ENCODE measurements at regions not wholly inside any gene's neighbourhood (a gene's known extent, or its start where the extent isn't known, plus 50 kb on each side); places are given as distances from the start of the nearest gene placed in this dataset.
A peak's percentile ranks its signal among the peaks of the same experiment; 100 is the strongest.
"Not testable (repeated sequence)": the region's sequence is repeated elsewhere in the genome, so short reads cannot be mapped to it uniquely, and the experiment has no call there.

- Mint-ChIP-seq H3K36me3 (ENCODE audit: low read depth) (peaks cover 1% of the 10 kb centered on the region), H3K9me3 (peaks cover 7% of the 10 kb centered on the region), H3K4me3 (no peak overlapping the region), H3K27me3 (ENCODE audit: low read depth) (no peaks in the 10 kb centered on the region), H3K27ac (no peak overlapping the region), H3K4me1 (ENCODE audit: low read depth) (no peaks in the 10 kb centered on the region)
- CTCF ChIA-PET = interaction anchor here (1.1 kb wide), 1 partner anchor 10 kb away, joined by 3 read pairs; no protein-coding TSS in a partner anchor
- intact Hi-C loops (cut with micrococcal nuclease) = no loop called here
- no peak for DNase-seq
These were observed 51.9 kb upstream of the TBL1XR1 start for GRCh38 chr3:177249203-177249602.

- H3K27ac Mint-ChIP-seq = no peak overlapping the region
- no peaks in the 10 kb centered on the region for H3K27me3 Mint-ChIP-seq (ENCODE audit: low read depth)
- H3K9me3 Mint-ChIP-seq = peaks cover 7% of the 10 kb centered on the region
- CTCF ChIA-PET = interaction anchor here (0.5 to 1.1 kb wide), 3 partner anchors 10 to 199 kb away, joined by 3 read pairs; no protein-coding TSS in a partner anchor
- no peak for DNase-seq
- intact Hi-C loops (cut with micrococcal nuclease) = no loop called here
- peaks cover 1% of the 10 kb centered on the region for H3K36me3 Mint-ChIP-seq (ENCODE audit: low read depth)
- H3K4me1 Mint-ChIP-seq (ENCODE audit: low read depth) = no peaks in the 10 kb centered on the region
- no peak overlapping the region for H3K4me3 Mint-ChIP-seq
These were observed 52.9 kb upstream of the TBL1XR1 start for GRCh38 chr3:177250151-177250550.

DNA sequence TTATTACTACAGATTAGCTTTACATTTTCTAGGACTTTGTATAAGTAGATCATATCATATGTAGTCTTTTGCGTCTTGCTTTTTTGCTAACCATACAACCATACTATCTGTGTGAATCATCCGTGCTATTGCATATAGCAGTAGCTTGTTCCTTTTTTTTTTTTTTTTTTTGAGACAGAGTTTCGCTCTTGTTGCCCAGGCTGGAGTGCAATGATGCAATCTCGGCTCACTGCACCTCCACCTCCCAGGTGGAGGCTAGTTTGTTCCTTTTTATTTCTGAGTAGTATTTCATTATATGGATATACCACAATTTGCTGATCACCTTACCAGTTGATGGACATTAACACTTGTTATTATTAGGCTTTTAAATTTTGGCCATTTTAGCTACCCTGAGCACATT, 54.5 kb upstream of the TBL1XR1 start:
- DNase-seq = no peak
- no peak overlapping the region for H3K4me3 Mint-ChIP-seq
- no peak overlapping the region for H3K27ac Mint-ChIP-seq
- no peaks in the 10 kb centered on the region for H3K4me1 Mint-ChIP-seq (ENCODE audit: low read depth)
- H3K36me3 Mint-ChIP-seq (ENCODE audit: low read depth) = peaks cover 1% of the 10 kb centered on the region
- intact Hi-C loops (cut with micrococcal nuclease) = no loop called here
- CTCF ChIA-PET = interaction anchor here (1.1 kb wide), 1 partner anchor 8 kb away, joined by 3 read pairs; no protein-coding TSS in a partner anchor
- H3K9me3 Mint-ChIP-seq = peaks cover 7% of the 10 kb centered on the region
- H3K27me3 Mint-ChIP-seq (ENCODE audit: low read depth) = no peaks in the 10 kb centered on the region

DNA sequence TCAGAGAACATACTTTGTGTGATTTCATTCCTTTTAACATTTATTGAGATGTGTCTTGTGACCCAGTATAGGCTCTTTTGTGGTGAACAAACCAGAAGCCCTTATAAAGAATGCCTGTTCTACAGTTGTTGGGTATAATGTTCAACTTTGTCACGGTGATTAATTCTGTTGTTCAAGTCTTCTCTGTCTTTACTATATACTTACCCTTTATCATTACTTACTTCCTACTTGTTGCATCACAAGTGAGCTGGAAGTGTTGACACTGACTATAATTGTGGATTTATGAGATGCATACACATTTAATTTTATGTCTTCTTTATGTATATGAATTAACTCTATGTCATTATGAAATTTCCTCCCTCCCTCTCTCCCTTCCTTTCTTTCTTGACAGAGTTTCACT, 59.7 kb upstream of the TBL1XR1 start:
- no peak overlapping the region for H3K4me3 Mint-ChIP-seq

GRCh38 chr3:177257625-177258024, 60.3 kb upstream of the TBL1XR1 start:
- no peaks in the 10 kb centered on the region for H3K27me3 Mint-ChIP-seq (ENCODE audit: low read depth)
- H3K4me1 Mint-ChIP-seq (ENCODE audit: low read depth) = no peaks in the 10 kb centered on the region
- no peak for DNase-seq
- no peak overlapping the region for H3K27ac Mint-ChIP-seq
- no peaks in the 10 kb centered on the region for H3K36me3 Mint-ChIP-seq (ENCODE audit: low read depth)
- no peaks in the 10 kb centered on the region for H3K9me3 Mint-ChIP-seq
- no peak overlapping the region for H3K4me3 Mint-ChIP-seq
- intact Hi-C loops (cut with micrococcal nuclease) = no loop called here
- CTCF ChIA-PET = no interaction called here

More for the DNA sequence above, 59.7 kb upstream of the TBL1XR1 start:
- Mint-ChIP-seq H3K27ac (no peak overlapping the region), H3K4me1 (ENCODE audit: low read depth) (no peaks in the 10 kb centered on the region), H3K36me3 (ENCODE audit: low read depth) (no peaks in the 10 kb centered on the region), H3K27me3 (ENCODE audit: low read depth) (no peaks in the 10 kb centered on the region), H3K9me3 (no peaks in the 10 kb centered on the region)
- intact Hi-C loops (cut with micrococcal nuclease) = no loop called here
- CTCF ChIA-PET = no interaction called here
- DNase-seq = no peak

DNA sequence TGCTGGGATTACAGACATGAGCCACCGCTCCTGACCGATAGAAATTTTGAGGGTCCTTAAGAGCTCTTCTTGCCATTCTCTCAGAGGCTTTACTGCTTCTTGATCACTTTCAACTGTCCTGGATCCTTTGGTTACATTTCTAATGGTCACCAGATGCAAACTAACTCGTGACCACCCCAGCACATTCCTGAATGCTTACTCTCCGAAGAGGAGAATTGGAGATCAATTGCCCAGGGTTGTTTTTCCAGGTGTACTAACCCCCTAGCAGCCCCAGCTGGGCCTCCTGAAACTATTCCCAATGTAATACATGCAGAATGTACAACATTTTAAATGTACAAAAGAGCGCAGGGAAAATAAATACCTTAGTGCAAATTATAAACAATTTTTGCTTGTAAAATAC, 65.1 kb upstream of the TBL1XR1 start:
- no peaks in the 10 kb centered on the region for H3K27me3 Mint-ChIP-seq (ENCODE audit: low read depth)
- no peak for DNase-seq
- CTCF ChIA-PET = no interaction called here
- no peak overlapping the region for H3K4me3 Mint-ChIP-seq
- no peaks in the 10 kb centered on the region for H3K9me3 Mint-ChIP-seq
- no peak overlapping the region for H3K27ac Mint-ChIP-seq
- H3K36me3 Mint-ChIP-seq (ENCODE audit: low read depth) = no peaks in the 10 kb centered on the region
- H3K4me1 Mint-ChIP-seq (ENCODE audit: low read depth) = peaks cover 5% of the 10 kb centered on the region
- intact Hi-C loops (cut with micrococcal nuclease) = no loop called here

DNA sequence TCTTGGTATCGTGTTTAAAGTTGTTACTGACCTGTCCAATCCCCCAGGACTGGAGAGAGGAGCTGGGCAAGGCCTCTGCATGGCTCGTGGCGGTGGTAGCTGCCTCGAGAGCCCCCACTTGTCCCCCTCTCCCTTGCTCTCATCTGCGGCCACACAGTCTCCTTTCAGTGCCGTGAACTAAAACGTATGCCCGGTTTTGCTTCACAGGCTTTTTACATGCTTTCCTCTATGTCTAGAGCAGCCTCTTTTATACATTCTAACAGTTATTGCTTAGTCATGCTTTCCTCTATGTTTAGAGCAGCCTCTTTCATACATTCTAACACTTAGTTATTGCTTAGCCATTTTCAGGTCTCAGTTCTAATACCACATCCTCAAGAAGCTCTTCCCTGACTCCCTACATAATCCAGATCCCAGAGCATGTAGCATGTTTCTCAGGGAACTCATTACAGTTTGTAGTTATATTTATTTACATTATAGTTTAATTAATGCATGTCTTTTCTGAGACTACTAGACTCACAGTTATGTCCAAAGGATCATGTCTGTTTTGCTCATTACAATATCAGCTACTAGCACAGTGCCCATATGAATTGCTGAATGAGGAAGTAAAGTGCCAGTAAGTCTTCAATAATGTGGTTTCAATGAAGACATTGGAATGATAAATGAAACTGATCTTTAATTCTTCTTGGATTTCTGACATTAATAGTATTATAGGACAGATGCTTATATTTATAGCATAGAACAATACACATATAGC, 66.5 kb upstream of the TBL1XR1 start:
- CTCF ChIA-PET = interaction anchor here (1.0 kb wide), 1 partner anchor 26 kb away, joined by 3 read pairs; no protein-coding TSS in a partner anchor
- no peak for DNase-seq
- H3K4me3 Mint-ChIP-seq = no peak overlapping the region
- intact Hi-C loops (cut with micrococcal nuclease) = no loop called here
- H3K27me3 Mint-ChIP-seq (ENCODE audit: low read depth) = no peaks in the 10 kb centered on the region
- no peak overlapping the region for H3K27ac Mint-ChIP-seq
- H3K36me3 Mint-ChIP-seq (ENCODE audit: low read depth) = no peaks in the 10 kb centered on the region
- peaks cover 5% of the 10 kb centered on the region for H3K4me1 Mint-ChIP-seq (ENCODE audit: low read depth)
- H3K9me3 Mint-ChIP-seq = no peaks in the 10 kb centered on the region

GRCh38 chr3:177271811-177272501, 74.7 kb upstream of the TBL1XR1 start:
- H3K9me3 Mint-ChIP-seq; intact Hi-C loops (cut with micrococcal nuclease); CTCF ChIA-PET; H3K4me3 Mint-ChIP-seq; H3K36me3 Mint-ChIP-seq (ENCODE audit: low read depth); H3K27ac Mint-ChIP-seq; DNase-seq; H3K4me1 Mint-ChIP-seq (ENCODE audit: low read depth); H3K27me3 Mint-ChIP-seq (ENCODE audit: low read depth): not testable (repeated sequence)

- no peak for DNase-seq
- H3K9me3 Mint-ChIP-seq = peaks cover 7% of the 10 kb centered on the region
- H3K36me3 Mint-ChIP-seq (ENCODE audit: low read depth) = peaks cover 2% of the 10 kb centered on the region
- intact Hi-C loops (cut with micrococcal nuclease) = no loop called here
- peaks cover 17% of the 10 kb centered on the region for H3K4me1 Mint-ChIP-seq (ENCODE audit: low read depth)
- no peak overlapping the region for H3K4me3 Mint-ChIP-seq
- H3K27ac Mint-ChIP-seq = no peak overlapping the region
- CTCF ChIA-PET = no interaction called here
- no peaks in the 10 kb centered on the region for H3K27me3 Mint-ChIP-seq (ENCODE audit: low read depth)
These were observed 80.7 kb upstream of the TBL1XR1 start for GRCh38 chr3:177278016-177278415.

DNA sequence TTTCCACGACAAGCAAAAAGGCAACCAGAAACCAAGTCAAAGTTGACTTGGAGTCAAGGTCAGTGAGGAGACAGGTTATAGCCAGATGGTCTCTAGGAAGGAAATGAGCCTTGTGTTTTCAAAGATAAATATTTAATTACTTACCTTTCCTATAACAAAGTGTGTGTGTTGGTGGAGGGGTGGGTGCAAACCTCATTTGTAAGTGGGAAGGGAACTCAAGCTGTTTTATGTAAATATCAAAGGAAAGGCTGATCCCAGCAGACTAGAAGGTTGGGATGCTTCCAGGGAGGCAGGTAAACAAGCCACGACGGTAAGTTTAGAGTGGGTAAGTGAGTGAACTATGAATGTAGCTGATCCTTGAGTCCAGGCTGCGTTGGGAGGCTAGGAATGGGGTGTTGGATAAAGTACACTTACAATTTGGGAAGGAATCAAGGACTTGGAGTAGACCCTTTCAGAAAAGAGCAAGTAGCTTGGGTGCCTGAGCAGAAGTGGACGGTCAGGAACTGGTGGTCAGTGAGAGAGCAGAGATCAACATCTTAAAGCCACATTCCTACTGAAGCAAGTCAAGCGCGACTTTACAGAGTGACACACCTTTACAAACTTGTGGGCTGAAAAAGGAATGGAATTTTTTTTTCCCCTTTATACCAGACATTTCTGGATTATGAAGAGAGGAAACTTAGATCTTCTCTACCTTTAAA, 82.0 kb upstream of the TBL1XR1 start:
- DNase-seq = no peak
- no peak overlapping the region for H3K4me3 Mint-ChIP-seq
- H3K4me1 Mint-ChIP-seq (ENCODE audit: low read depth) = peaks cover 20% of the 10 kb centered on the region
- peaks cover 2% of the 10 kb centered on the region for H3K36me3 Mint-ChIP-seq (ENCODE audit: low read depth)
- no peaks in the 10 kb centered on the region for H3K27me3 Mint-ChIP-seq (ENCODE audit: low read depth)
- CTCF ChIA-PET = no interaction called here
- intact Hi-C loops (cut with micrococcal nuclease) = no loop called here
- H3K9me3 Mint-ChIP-seq = peaks cover 7% of the 10 kb centered on the region
- H3K27ac Mint-ChIP-seq = no peak overlapping the region

GRCh38 chr3:177281292-177282118, 84.2 kb upstream of the TBL1XR1 start:
- H3K4me1 Mint-ChIP-seq (ENCODE audit: low read depth) = peaks cover 25% of the 10 kb centered on the region
- peaks cover 2% of the 10 kb centered on the region for H3K36me3 Mint-ChIP-seq (ENCODE audit: low read depth)
- CTCF ChIA-PET = no interaction called here
- intact Hi-C loops (cut with micrococcal nuclease) = no loop called here
- no peaks in the 10 kb centered on the region for H3K27me3 Mint-ChIP-seq (ENCODE audit: low read depth)
- peak overlapping the region; percentile 2 for H3K27ac Mint-ChIP-seq
- no peak overlapping the region for H3K4me3 Mint-ChIP-seq
- peak; percentile 51 for DNase-seq
- peaks cover 7% of the 10 kb centered on the region for H3K9me3 Mint-ChIP-seq

DNA sequence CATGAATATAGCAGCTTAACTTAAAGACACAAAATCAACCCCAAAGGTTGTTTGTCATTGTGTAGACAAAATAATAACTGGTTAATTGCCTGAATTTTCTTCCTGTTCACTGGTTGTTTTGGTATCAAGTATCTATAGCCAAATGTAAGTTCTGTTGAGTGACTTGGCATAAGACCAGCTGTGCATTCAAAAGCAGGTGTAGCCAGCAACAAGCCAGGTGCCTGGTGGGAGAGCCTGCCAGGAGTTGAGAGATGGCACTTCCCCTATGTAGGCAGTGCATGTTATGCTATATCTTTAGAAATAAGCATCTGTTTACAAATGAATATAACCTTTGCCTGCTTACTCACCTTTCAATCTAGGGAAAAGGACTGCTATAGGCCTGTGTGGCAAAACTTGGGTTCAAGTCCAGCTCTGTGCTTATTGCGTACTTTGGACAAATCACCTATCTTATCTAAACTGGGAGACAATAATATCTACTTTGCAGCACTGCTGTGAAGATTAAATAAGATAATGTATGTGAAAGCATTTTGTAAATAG, 84.9 kb upstream of the TBL1XR1 start:
- Mint-ChIP-seq H3K36me3 (ENCODE audit: low read depth) (peaks cover 2% of the 10 kb centered on the region), H3K27ac (no peak overlapping the region), H3K4me3 (no peak overlapping the region), H3K27me3 (ENCODE audit: low read depth) (no peaks in the 10 kb centered on the region), H3K4me1 (ENCODE audit: low read depth) (peaks cover 25% of the 10 kb centered on the region), H3K9me3 (peaks cover 7% of the 10 kb centered on the region)
- DNase-seq = no peak
- intact Hi-C loops (cut with micrococcal nuclease) = no loop called here
- CTCF ChIA-PET = no interaction called here
